WTC11 (cell line): ENCODE measurements at regions not wholly inside any gene's neighbourhood (a gene's known extent, or its start where the extent isn't known, plus 50 kb on each side); places are given as distances from the start of the nearest gene placed in this dataset.

ENCODE experiments used
- ATAC-seq: fragments of 200-7000 bp; cut with Tn5 transposase; 2 replicates; pipeline ENCODE4 v1.10.0; 2021; ENCODE audit warnings: mild to moderate bottlenecking, moderate library complexity
- CTCF ChIA-PET: fragments of 300-600 bp; sonication (Branson Sonifier 250); formaldehyde crosslinking; loops from one replicate; lab custom pipeline; 2021; ENCODE audit warnings: antibody characterized with exemption; lab: Charles Lee
- POLR2A ChIA-PET: fragments of 350-600 bp; sonication (Branson Sonifier 250); formaldehyde crosslinking; loops from one replicate; lab custom pipeline; 2021; ENCODE audit warnings: antibody characterized with exemption; lab: Charles Lee
- DNase-seq: peaks from one replicate; pipeline ENCODE4 v3.0.0; 2021; ENCODE audit warnings: low spot score
- H3K27ac Mint-ChIP-seq: 2 replicates; pipeline ENCODE4 v1.8.0; 2021; ENCODE audit warnings: mixed read lengths
- H3K27me3 Mint-ChIP-seq: 2 replicates; pipeline ENCODE4 v1.8.0; 2021; ENCODE audit warnings: low read depth, mild to moderate bottlenecking, moderate library complexity, mixed read lengths
- H3K36me3 Mint-ChIP-seq: 2 replicates; pipeline ENCODE4 v1.8.0; 2021; ENCODE audit warnings: mixed read lengths
- H3K4me1 Mint-ChIP-seq: 2 replicates; pipeline ENCODE4 v1.8.0; 2022; ENCODE audit warnings: mixed read lengths
- H3K4me3 Mint-ChIP-seq: 2 replicates; pipeline ENCODE4 v1.8.0; 2021; ENCODE audit warnings: mild to moderate bottlenecking, moderate library complexity, mixed read lengths
- H3K9me3 Mint-ChIP-seq: 2 replicates; pipeline ENCODE4 v1.8.0; 2021; ENCODE audit warnings: mixed read lengths
- CREB1 ChIP-seq: sonication (generic); formaldehyde crosslinking; IDR thresholded peaks from 2 replicates; pipeline ENCODE4 v1.8.0; 2023; ENCODE audit warnings: mild to moderate bottlenecking, missing genetic modification reagents
- EMX1 ChIP-seq: fragments of 250-450 bp; sonication (Bioruptor Pico); IDR thresholded peaks from 2 replicates; pipeline ENCODE4 v1.8.0; 2021; ENCODE audit warnings: mild to moderate bottlenecking
- FOXK1 ChIP-seq: sonication (generic); formaldehyde crosslinking; IDR thresholded peaks from 2 replicates; pipeline ENCODE4 v1.8.0; 2022; ENCODE audit warnings: mild to moderate bottlenecking, moderate library complexity, missing genetic modification reagents
- JUN ChIP-seq: sonication (generic); formaldehyde crosslinking; IDR thresholded peaks from 2 replicates; pipeline ENCODE4 v1.8.0; 2023; ENCODE audit warnings: mild to moderate bottlenecking, missing genetic modification reagents
- MLX ChIP-seq: sonication (generic); formaldehyde crosslinking; IDR thresholded peaks from 2 replicates; pipeline ENCODE4 v1.8.1; 2023; ENCODE audit warnings: mild to moderate bottlenecking, missing genetic modification reagents, moderate library complexity
- MXD4 ChIP-seq: fragments of 250-450 bp; sonication (Bioruptor Pico); IDR thresholded peaks from 2 replicates; pipeline ENCODE4 v1.8.0; 2021; ENCODE audit warnings: mild to moderate bottlenecking, moderate library complexity, borderline replicate concordance
- NFATC4 ChIP-seq: fragments of 250-450 bp; sonication (Bioruptor Pico); IDR thresholded peaks from 2 replicates; pipeline ENCODE4 v1.9.0; 2021; ENCODE audit warnings: mild to moderate bottlenecking
- NFE2L1 ChIP-seq: sonication (generic); formaldehyde crosslinking; IDR thresholded peaks from 2 replicates; pipeline ENCODE4 v1.8.1; 2023; ENCODE audit warnings: missing genetic modification reagents
- NFYB ChIP-seq: sonication (generic); formaldehyde crosslinking; conservative IDR thresholded peaks from 2 replicates; pipeline ENCODE4 v1.8.0; 2022; ENCODE audit warnings: low read depth, missing genetic modification reagents
- RELA ChIP-seq: sonication (generic); formaldehyde crosslinking; IDR thresholded peaks from 2 replicates; pipeline ENCODE4 v1.8.1; 2022; ENCODE audit warnings: missing genetic modification reagents, mild to moderate bottlenecking, borderline replicate concordance
- SMAD3 ChIP-seq: sonication (generic); formaldehyde crosslinking; IDR thresholded peaks from 2 replicates; pipeline ENCODE4 v1.8.0; 2022; ENCODE audit warnings: missing genetic modification reagents, mild to moderate bottlenecking, borderline replicate concordance
- TEAD1 ChIP-seq: sonication (generic); formaldehyde crosslinking; IDR thresholded peaks from 2 replicates; pipeline ENCODE4 v1.8.0; 2022; ENCODE audit warnings: mild to moderate bottlenecking, missing genetic modification reagents
- TP53 ChIP-seq: sonication (generic); formaldehyde crosslinking; IDR thresholded peaks from 2 replicates; pipeline ENCODE4 v1.8.1; 2023; ENCODE audit warnings: mild to moderate bottlenecking, missing genetic modification reagents
- ZBTB21 ChIP-seq: sonication (generic); formaldehyde crosslinking; IDR thresholded peaks from 2 replicates; pipeline ENCODE4 v1.8.1; 2023; ENCODE audit warnings: mild to moderate bottlenecking, missing genetic modification reagents, borderline replicate concordance
- ZNF138 ChIP-seq: sonication (generic); formaldehyde crosslinking; conservative IDR thresholded peaks from 2 replicates; pipeline ENCODE4 v1.8.1; 2022; ENCODE audit warnings: mild to moderate bottlenecking, moderate library complexity, missing genetic modification reagents
- ZNF219 ChIP-seq: sonication (generic); formaldehyde crosslinking; IDR thresholded peaks from 2 replicates; pipeline ENCODE4 v1.8.0; 2023; ENCODE audit warnings: missing genetic modification reagents, mild to moderate bottlenecking, borderline replicate concordance
- ZNF232 ChIP-seq: sonication (generic); formaldehyde crosslinking; IDR thresholded peaks from 2 replicates; pipeline ENCODE4 v1.8.0; 2022; ENCODE audit warnings: mild to moderate bottlenecking, missing genetic modification reagents
- ZNF317 ChIP-seq: sonication (generic); formaldehyde crosslinking; IDR thresholded peaks from 2 replicates; pipeline ENCODE4 v1.8.1; 2023; ENCODE audit warnings: low read depth, mild to moderate bottlenecking, moderate library complexity, missing genetic modification reagents, borderline replicate concordance
- ZNF396 ChIP-seq: fragments of 250-450 bp; sonication (Bioruptor Pico); IDR thresholded peaks from 2 replicates; pipeline ENCODE4 v1.8.0; 2021; ENCODE audit warnings: mild to moderate bottlenecking, moderate library complexity, borderline replicate concordance
- TF ChIP-seq, protein P1 (sequence below): sonication (generic); formaldehyde crosslinking; IDR thresholded peaks from 2 replicates; pipeline ENCODE4 v1.8.0; 2022; ENCODE audit warnings: mild to moderate bottlenecking, missing genetic modification reagents
- TF ChIP-seq, protein P2 (sequence below): sonication (generic); formaldehyde crosslinking; IDR thresholded peaks from 2 replicates; pipeline ENCODE4 v1.8.0; 2022; ENCODE audit warnings: mild to moderate bottlenecking, missing genetic modification reagents
- TF ChIP-seq, protein P3 (sequence below): sonication (generic); formaldehyde crosslinking; IDR thresholded peaks from 2 replicates; pipeline ENCODE4 v1.8.1; 2023; ENCODE audit warnings: mild to moderate bottlenecking, moderate library complexity, missing genetic modification reagents
- TF ChIP-seq, protein P4 (sequence below): sonication (generic); formaldehyde crosslinking; IDR thresholded peaks from 2 replicates; pipeline ENCODE4 v1.8.1; 2023; ENCODE audit warnings: mild to moderate bottlenecking, missing genetic modification reagents, borderline replicate concordance
- TF ChIP-seq, protein P5 (sequence below): fragments of 200-600 bp; IDR thresholded peaks from 2 replicates; pipeline ENCODE4 v1.8.0; 2022; ENCODE audit warnings: antibody characterized with exemption
- TF ChIP-seq, protein P6 (sequence below): sonication (generic); formaldehyde crosslinking; conservative IDR thresholded peaks from 2 replicates; pipeline ENCODE4 v1.8.1; 2022; ENCODE audit warnings: mild to moderate bottlenecking, missing genetic modification reagents

DNA sequence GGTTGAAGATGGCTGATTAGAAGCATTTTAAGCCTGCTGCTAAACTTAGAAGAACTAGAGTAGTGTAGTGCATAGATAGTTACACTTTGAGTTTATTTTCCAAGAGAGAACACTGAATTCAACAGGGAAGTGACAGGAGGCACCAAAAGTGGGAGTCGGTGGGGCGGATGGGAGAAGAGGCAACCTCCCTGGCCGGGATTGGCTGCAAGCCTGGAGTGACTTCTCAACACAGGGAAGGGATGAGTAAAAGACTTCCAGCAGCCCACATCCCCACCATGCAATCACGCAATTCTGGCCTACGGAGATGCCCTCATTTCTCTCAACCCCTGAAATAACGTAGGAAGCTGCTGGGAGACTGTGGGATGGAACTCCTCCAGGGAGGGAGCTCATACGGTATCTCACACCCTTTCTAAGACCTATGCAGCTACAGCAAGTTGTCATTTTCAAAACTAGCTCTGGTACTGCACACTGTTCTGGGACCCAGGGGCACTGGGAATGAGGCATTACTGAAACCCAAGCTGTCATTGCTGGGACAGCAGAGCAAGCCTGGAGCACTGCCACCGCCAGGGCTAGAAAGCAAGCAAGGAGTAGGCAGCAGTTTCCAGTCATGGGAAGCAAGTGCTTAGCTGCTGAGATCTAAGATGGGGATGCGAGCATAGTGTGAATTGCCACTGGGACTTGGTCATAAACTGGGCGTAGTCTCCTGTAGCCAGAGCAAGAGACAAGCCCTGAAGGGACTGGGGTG, 331.6 kb upstream of the PTGER4 start (continued):
- TF ChIP-seq, protein P1, sequence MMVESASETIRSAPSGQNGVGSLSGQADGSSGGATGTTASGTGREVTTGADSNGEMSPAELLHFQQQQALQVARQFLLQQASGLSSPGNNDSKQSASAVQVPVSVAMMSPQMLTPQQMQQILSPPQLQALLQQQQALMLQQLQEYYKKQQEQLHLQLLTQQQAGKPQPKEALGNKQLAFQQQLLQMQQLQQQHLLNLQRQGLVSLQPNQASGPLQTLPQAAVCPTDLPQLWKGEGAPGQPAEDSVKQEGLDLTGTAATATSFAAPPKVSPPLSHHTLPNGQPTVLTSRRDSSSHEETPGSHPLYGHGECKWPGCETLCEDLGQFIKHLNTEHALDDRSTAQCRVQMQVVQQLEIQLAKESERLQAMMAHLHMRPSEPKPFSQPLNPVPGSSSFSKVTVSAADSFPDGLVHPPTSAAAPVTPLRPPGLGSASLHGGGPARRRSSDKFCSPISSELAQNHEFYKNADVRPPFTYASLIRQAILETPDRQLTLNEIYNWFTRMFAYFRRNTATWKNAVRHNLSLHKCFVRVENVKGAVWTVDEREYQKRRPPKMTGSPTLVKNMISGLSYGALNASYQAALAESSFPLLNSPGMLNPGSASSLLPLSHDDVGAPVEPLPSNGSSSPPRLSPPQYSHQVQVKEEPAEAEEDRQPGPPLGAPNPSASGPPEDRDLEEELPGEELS (CRISPR knock-in tag): no peak
- no peak for TF ChIP-seq NFYB
- TF ChIP-seq TEAD1 (CRISPR knock-in tag): no peak
- TF ChIP-seq MLX: no peak
- TF ChIP-seq, protein P2, sequence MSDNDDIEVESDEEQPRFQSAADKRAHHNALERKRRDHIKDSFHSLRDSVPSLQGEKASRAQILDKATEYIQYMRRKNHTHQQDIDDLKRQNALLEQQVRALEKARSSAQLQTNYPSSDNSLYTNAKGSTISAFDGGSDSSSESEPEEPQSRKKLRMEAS (CRISPR knock-in tag): no peak
- TF ChIP-seq CREB1: no peak
- TF ChIP-seq RELA (CRISPR knock-in tag): no peak
- no peak for TF ChIP-seq ZNF138
- TF ChIP-seq ZNF317 (CRISPR knock-in tag): no peak
- TF ChIP-seq TP53 (CRISPR knock-in tag): no peak
- no peak for TF ChIP-seq ZNF232
- no peak for TF ChIP-seq JUN
- no peak for TF ChIP-seq MXD4 (CRISPR knock-in tag)

DNA sequence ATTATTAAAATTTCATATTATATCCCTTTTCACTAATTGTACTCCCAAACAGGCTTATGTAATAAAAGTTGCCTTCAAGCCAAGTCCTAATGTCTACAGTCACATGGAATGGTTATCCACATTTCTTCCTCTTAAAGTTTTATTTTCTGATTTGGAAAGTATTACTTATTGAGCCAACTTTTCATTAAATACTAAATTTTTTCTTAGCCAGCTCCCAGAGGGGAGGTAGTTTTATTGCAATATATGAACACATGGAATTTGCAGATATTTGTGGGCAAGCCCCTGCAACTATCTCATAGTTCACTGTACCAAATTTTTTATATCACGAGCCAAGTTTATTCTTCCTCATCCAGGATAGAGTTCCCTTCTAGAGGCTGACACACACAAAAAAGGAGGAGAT, 332.8 kb upstream of the PTGER4 start:
- no peaks in the 10 kb centered on the region for H3K36me3 Mint-ChIP-seq
- ChIA-PET POLR2A (no interaction called here), CTCF (no interaction called here)
- H3K4me3 Mint-ChIP-seq: no peak overlapping the region
- H3K9me3 Mint-ChIP-seq: peaks cover 7% of the 10 kb centered on the region
- no peak for DNase-seq
- H3K27me3 Mint-ChIP-seq: no peaks in the 10 kb centered on the region
- no peak overlapping the region for H3K27ac Mint-ChIP-seq
- H3K4me1 Mint-ChIP-seq: no peaks in the 10 kb centered on the region
- ATAC-seq: no peak
- TF ChIP-seq ZNF396 (CRISPR knock-in tag): no peak
- TF ChIP-seq NFE2L1 (CRISPR knock-in tag): no peak
- TF ChIP-seq, protein P3, sequence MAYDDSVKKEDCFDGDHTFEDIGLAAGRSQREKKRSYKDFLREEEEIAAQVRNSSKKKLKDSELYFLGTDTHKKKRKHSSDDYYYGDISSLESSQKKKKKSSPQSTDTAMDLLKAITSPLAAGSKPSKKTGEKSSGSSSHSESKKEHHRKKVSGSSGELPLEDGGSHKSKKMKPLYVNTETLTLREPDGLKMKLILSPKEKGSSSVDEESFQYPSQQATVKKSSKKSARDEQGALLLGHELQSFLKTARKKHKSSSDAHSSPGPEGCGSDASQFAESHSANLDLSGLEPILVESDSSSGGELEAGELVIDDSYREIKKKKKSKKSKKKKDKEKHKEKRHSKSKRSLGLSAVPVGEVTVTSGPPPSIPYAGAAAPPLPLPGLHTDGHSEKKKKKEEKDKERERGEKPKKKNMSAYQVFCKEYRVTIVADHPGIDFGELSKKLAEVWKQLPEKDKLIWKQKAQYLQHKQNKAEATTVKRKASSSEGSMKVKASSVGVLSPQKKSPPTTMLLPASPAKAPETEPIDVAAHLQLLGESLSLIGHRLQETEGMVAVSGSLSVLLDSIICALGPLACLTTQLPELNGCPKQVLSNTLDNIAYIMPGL (CRISPR knock-in tag): no peak
- no peak for TF ChIP-seq NFATC4 (CRISPR knock-in tag)
- TF ChIP-seq, protein P4, sequence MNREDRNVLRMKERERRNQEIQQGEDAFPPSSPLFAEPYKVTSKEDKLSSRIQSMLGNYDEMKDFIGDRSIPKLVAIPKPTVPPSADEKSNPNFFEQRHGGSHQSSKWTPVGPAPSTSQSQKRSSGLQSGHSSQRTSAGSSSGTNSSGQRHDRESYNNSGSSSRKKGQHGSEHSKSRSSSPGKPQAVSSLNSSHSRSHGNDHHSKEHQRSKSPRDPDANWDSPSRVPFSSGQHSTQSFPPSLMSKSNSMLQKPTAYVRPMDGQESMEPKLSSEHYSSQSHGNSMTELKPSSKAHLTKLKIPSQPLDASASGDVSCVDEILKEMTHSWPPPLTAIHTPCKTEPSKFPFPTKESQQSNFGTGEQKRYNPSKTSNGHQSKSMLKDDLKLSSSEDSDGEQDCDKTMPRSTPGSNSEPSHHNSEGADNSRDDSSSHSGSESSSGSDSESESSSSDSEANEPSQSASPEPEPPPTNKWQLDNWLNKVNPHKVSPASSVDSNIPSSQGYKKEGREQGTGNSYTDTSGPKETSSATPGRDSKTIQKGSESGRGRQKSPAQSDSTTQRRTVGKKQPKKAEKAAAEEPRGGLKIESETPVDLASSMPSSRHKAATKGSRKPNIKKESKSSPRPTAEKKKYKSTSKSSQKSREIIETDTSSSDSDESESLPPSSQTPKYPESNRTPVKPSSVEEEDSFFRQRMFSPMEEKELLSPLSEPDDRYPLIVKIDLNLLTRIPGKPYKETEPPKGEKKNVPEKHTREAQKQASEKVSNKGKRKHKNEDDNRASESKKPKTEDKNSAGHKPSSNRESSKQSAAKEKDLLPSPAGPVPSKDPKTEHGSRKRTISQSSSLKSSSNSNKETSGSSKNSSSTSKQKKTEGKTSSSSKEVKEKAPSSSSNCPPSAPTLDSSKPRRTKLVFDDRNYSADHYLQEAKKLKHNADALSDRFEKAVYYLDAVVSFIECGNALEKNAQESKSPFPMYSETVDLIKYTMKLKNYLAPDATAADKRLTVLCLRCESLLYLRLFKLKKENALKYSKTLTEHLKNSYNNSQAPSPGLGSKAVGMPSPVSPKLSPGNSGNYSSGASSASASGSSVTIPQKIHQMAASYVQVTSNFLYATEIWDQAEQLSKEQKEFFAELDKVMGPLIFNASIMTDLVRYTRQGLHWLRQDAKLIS (CRISPR knock-in tag): no peak
- no peak for TF ChIP-seq FOXK1 (CRISPR knock-in tag)
- no peak for TF ChIP-seq ZNF219 (CRISPR knock-in tag)
- TF ChIP-seq, protein P5, sequence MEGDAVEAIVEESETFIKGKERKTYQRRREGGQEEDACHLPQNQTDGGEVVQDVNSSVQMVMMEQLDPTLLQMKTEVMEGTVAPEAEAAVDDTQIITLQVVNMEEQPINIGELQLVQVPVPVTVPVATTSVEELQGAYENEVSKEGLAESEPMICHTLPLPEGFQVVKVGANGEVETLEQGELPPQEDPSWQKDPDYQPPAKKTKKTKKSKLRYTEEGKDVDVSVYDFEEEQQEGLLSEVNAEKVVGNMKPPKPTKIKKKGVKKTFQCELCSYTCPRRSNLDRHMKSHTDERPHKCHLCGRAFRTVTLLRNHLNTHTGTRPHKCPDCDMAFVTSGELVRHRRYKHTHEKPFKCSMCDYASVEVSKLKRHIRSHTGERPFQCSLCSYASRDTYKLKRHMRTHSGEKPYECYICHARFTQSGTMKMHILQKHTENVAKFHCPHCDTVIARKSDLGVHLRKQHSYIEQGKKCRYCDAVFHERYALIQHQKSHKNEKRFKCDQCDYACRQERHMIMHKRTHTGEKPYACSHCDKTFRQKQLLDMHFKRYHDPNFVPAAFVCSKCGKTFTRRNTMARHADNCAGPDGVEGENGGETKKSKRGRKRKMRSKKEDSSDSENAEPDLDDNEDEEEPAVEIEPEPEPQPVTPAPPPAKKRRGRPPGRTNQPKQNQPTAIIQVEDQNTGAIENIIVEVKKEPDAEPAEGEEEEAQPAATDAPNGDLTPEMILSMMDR: no peak
- TF ChIP-seq ZNF317 (CRISPR knock-in tag): no peak
- TF ChIP-seq NFYB: no peak
- no peak for TF ChIP-seq ZBTB21 (CRISPR knock-in tag)
- TF ChIP-seq MLX: no peak
- TF ChIP-seq EMX1: no peak
- TF ChIP-seq, protein P6, sequence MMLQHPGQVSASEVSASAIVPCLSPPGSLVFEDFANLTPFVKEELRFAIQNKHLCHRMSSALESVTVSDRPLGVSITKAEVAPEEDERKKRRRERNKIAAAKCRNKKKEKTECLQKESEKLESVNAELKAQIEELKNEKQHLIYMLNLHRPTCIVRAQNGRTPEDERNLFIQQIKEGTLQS (CRISPR knock-in tag): no peak
- TF ChIP-seq SMAD3: no peak
